Hepatocyte (in vitro differentiated cells): ENCODE measurements at regions not wholly inside any gene's neighbourhood (a gene's known extent, or its start where the extent isn't known, plus 50 kb on each side); places are given as distances from the start of the nearest gene placed in this dataset.

ENCODE experiments used
- DNase-seq: peaks from one replicate; pipeline ENCODE4 v3.0.0-alpha.2; 2016; ENCODE audit warnings: low spot score
- H2AFZ ChIP-seq: fragments of 200-600 bp; sonication (generic); 2 replicates; pipeline ENCODE4 v1.6.0; 2016; ENCODE audit warnings: antibody characterized with exemption, mild to moderate bottlenecking
- H3K27ac ChIP-seq: fragments of 200-600 bp; sonication (generic); 2 replicates; pipeline ENCODE4 v1.5.1; 2016; ENCODE audit warnings: mild to moderate bottlenecking
- H3K27me3 ChIP-seq: fragments of 200-600 bp; sonication (generic); 2 replicates; pipeline ENCODE4 v1.6.1; 2016
- H3K36me3 ChIP-seq: fragments of 200-600 bp; sonication (generic); replicated peaks from 2 replicates; pipeline ENCODE4 v1.5.1; 2016; ENCODE audit warnings: low read depth; ENCODE audit not compliant: insufficient read depth
- H3K4me1 ChIP-seq: fragments of 200-600 bp; sonication (generic); 2 replicates; pipeline ENCODE4 v1.5.1; 2016; ENCODE audit warnings: mild to moderate bottlenecking, moderate library complexity; ENCODE audit not compliant: insufficient read depth
- H3K4me2 ChIP-seq: fragments of 200-600 bp; sonication (generic); 2 replicates; pipeline ENCODE4 v1.6.0; 2016
- H3K4me3 ChIP-seq: fragments of 200-600 bp; sonication (generic); 2 replicates; pipeline ENCODE4 v1.5.1; 2016; ENCODE audit warnings: mild to moderate bottlenecking
- H3K79me2 ChIP-seq: fragments of 200-600 bp; sonication (generic); 2 replicates; pipeline ENCODE4 v1.6.0; 2017; ENCODE audit warnings: mild to moderate bottlenecking
- H3K9me2 ChIP-seq: fragments of 200-600 bp; sonication (generic); replicated peaks from 2 replicates; pipeline ENCODE4 v1.6.0; 2017; ENCODE audit warnings: mild to moderate bottlenecking; ENCODE audit not compliant: insufficient read depth
- H3K9me3 ChIP-seq: fragments of 200-600 bp; sonication (generic); 2 replicates; pipeline ENCODE4 v1.5.1; 2016; ENCODE audit warnings: low read depth, mild to moderate bottlenecking
- H4K20me1 ChIP-seq: fragments of 200-600 bp; sonication (generic); 2 replicates; pipeline ENCODE4 v1.6.0; 2016; ENCODE audit warnings: mild to moderate bottlenecking; ENCODE audit not compliant: insufficient read depth, poor library complexity, severe bottlenecking
- CTCF ChIP-seq: fragments of 200-600 bp; sonication (generic); IDR thresholded peaks from 2 replicates; pipeline ENCODE4 v1.5.1; 2016; ENCODE audit warnings: antibody characterized with exemption, mild to moderate bottlenecking; ENCODE audit not compliant: poor library complexity
- EZH2 ChIP-seq: fragments of 200-600 bp; sonication (generic); IDR thresholded peaks from 2 replicates; pipeline ENCODE4 v1.6.1; 2016; ENCODE audit warnings: antibody characterized with exemption, mild to moderate bottlenecking, borderline replicate concordance
- EZH2phosphoT487 ChIP-seq: fragments of 200-600 bp; sonication (generic); IDR thresholded peaks from one replicate; pipeline ENCODE4 v1.6.1; 2018; ENCODE audit warnings: antibody characterized with exemption, mild to moderate bottlenecking, low read depth, moderate library complexity; ENCODE audit not compliant: unreplicated experiment, severe bottlenecking
- WGBS: methylation state at CpG from one replicate; pipeline ENCODE4 v1.1.6; 2016; ENCODE audit warnings: low lambda C conversion rate; ENCODE audit errors: missing lambda C conversion rate; 5-methylcytosine and 5-hydroxymethylcytosine counted together

- TF ChIP-seq EZH2: no peak
- no peak for TF ChIP-seq EZH2phosphoT487
- no peak for TF ChIP-seq CTCF
- H3K4me1 ChIP-seq: no peaks in the 10 kb centered on the region
Measured at GRCh38 chr11:134976551-134976950, 564.5 kb upstream of the B3GAT1 start.

GRCh38 chr11:134975866-134976376 is 563.9 kb upstream of the B3GAT1 start:
- H3K27ac ChIP-seq: peak overlapping the region; percentile 68
- WGBS: 72% methylated on average over 9 of the region's 9 CpGs

More at GRCh38 chr11:134976551-134976950, 564.5 kb upstream of the B3GAT1 start:
- Histone ChIP-seq H2AFZ (no peak overlapping the region), H3K36me3 (no peaks in the 10 kb centered on the region), H3K9me3 (no peaks in the 10 kb centered on the region), H3K4me2 (no peak overlapping the region), H3K4me3 (no peak overlapping the region), H3K27ac (peak overlapping the region; percentile 68), H3K27me3 (no peaks in the 10 kb centered on the region), H4K20me1 (no peaks in the 10 kb centered on the region), H3K9me2 (no peaks in the 10 kb centered on the region), H3K79me2 (no peaks in the 10 kb centered on the region)
- DNase-seq: peak; percentile 19
- 84% methylated on average over 7 of the region's 7 CpGs for WGBS

GRCh38 chr11:134973801-134974200 is 561.8 kb upstream of the B3GAT1 start:
- H3K4me1 ChIP-seq: no peaks in the 10 kb centered on the region
- no peak overlapping the region for H3K4me2 ChIP-seq
- no peaks in the 10 kb centered on the region for H4K20me1 ChIP-seq
- H3K4me3 ChIP-seq: no peak overlapping the region
- 97% methylated on average over 5 of the region's 5 CpGs for WGBS
- H3K36me3 ChIP-seq: no peaks in the 10 kb centered on the region
- TF ChIP-seq EZH2 (no peak), CTCF (no peak), EZH2phosphoT487 (no peak)
- DNase-seq: no peak
- H3K27me3 ChIP-seq: no peaks in the 10 kb centered on the region
- H3K79me2 ChIP-seq: no peaks in the 10 kb centered on the region
- H2AFZ ChIP-seq: no peak overlapping the region
- no peaks in the 10 kb centered on the region for H3K9me3 ChIP-seq
- H3K27ac ChIP-seq: no peak overlapping the region
- H3K9me2 ChIP-seq: no peaks in the 10 kb centered on the region

More at GRCh38 chr11:134975866-134976376, 563.9 kb upstream of the B3GAT1 start:
- Histone ChIP-seq H3K9me3 (no peaks in the 10 kb centered on the region), H3K4me1 (no peaks in the 10 kb centered on the region), H4K20me1 (no peaks in the 10 kb centered on the region), H2AFZ (no peak overlapping the region), H3K79me2 (no peaks in the 10 kb centered on the region), H3K27me3 (no peaks in the 10 kb centered on the region), H3K4me2 (no peak overlapping the region), H3K36me3 (no peaks in the 10 kb centered on the region), H3K4me3 (no peak overlapping the region), H3K9me2 (no peaks in the 10 kb centered on the region)
- DNase-seq: no peak
- TF ChIP-seq EZH2 (no peak), EZH2phosphoT487 (no peak), CTCF (no peak)

GRCh38 chr11:134971381-134971780 is 559.3 kb upstream of the B3GAT1 start:
- Histone ChIP-seq H3K79me2 (no peaks in the 10 kb centered on the region), H3K9me2 (no peaks in the 10 kb centered on the region), H3K9me3 (no peaks in the 10 kb centered on the region), H3K27ac (no peak overlapping the region), H3K36me3 (no peaks in the 10 kb centered on the region), H4K20me1 (no peaks in the 10 kb centered on the region), H3K4me2 (no peak overlapping the region), H3K4me3 (no peak overlapping the region), H2AFZ (no peak overlapping the region), H3K4me1 (no peaks in the 10 kb centered on the region), H3K27me3 (no peaks in the 10 kb centered on the region)
- WGBS: 87% methylated on average over 8 of the region's 8 CpGs
- TF ChIP-seq EZH2 (no peak), CTCF (no peak), EZH2phosphoT487 (no peak)
- DNase-seq: no peak
